HG03439 (cell line): ENCODE measurements at regions not wholly inside any gene's neighbourhood (a gene's known extent, or its start where the extent isn't known, plus 50 kb on each side); places are given as distances from the start of the nearest gene placed in this dataset.
A peak's percentile ranks its signal among the peaks of the same experiment; 100 is the strongest.
"Not testable (repeated sequence)": the region's sequence is repeated elsewhere in the genome, so short reads cannot be mapped to it uniquely, and the experiment has no call there.

ENCODE experiments used
- ATAC-seq: cut with Tn5 transposase; IDR thresholded peaks from one replicate; pipeline ENCODE4 v1.9.1; 2021; ENCODE audit warnings: mild to moderate bottlenecking, moderate library complexity; ENCODE audit not compliant: unreplicated experiment

DNA sequence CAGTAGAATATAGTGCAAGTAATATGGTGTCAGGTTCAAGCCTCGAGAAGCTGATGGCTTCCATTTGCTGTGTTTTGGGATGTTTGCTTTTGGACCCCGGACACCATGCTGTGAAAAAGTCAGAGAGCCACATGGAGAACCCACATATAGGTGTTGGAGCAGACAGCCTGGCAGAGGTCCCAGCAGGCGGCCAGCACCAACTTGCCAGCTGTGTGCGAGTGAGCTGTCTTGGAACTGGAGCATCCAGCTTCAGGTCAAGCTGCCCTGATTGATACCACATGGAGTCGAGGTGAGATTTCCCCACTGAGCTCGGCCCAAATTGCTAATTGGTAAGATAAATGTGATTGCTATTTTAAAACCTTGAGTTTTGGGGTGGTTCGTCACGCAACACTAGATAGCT is 185.7 kb upstream of the TBL1XR1 start:
- ATAC-seq = no peak

DNA sequence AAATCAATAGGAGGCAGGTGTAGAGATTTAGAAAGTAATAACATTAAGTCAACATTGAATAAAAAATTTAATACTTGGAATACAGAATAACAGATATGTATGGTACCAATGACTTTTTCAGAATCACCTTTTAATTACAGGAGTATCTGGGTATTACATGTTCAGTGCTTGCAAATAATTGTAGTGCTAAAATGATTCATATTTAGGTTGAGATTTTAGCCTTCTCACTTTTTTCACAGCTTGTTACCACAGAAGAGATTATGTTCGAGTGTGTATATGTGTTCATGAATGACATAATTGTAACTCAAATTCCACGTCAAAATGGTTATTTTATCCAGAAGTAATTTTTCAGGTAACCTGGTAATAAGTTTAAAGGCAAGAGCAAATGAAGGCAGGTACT is 187.9 kb upstream of the TBL1XR1 start:
- ATAC-seq = no peak

DNA sequence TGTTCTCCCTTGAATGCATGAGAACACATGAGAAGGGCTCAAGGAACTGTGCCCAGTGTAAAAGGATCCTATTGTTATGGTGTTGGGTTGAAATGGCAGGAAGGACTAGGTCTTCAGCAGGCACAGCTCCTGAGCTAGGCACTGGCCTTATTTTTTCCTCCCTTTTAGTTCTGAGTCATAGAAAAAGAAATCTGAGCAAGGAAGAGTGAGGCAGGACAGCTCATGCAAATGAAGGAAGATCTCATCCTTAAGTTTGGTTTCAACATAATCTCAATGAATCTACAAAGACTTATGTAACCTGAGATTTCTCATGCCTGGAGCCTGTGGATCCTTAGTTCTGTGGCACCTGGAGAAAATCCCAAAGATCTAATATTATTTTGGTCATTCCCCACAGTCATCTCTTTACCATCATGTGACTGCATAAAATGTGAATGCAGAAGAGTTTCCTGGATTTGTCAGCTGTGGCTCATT is 188.6 kb upstream of the TBL1XR1 start:
- no peak for ATAC-seq

DNA sequence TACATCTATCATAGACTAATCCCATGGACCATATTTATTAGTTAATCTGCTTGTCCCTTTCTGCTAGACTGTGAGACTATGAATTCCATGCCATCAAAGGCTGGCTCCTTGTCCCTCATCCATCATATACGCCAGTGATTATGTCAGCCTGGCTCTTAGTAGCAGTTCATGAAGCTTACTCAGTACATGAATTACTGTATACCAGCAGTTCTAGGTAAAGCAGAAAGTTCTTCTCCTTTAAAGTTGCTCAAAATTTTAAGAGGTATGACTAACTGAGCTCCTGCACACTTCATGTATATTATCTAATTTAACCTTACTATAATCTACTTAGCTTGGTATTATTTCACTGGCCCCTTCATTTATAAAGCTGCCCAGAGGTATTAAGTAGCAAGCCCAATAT is 190.9 kb upstream of the TBL1XR1 start:
- no peak for ATAC-seq

DNA sequence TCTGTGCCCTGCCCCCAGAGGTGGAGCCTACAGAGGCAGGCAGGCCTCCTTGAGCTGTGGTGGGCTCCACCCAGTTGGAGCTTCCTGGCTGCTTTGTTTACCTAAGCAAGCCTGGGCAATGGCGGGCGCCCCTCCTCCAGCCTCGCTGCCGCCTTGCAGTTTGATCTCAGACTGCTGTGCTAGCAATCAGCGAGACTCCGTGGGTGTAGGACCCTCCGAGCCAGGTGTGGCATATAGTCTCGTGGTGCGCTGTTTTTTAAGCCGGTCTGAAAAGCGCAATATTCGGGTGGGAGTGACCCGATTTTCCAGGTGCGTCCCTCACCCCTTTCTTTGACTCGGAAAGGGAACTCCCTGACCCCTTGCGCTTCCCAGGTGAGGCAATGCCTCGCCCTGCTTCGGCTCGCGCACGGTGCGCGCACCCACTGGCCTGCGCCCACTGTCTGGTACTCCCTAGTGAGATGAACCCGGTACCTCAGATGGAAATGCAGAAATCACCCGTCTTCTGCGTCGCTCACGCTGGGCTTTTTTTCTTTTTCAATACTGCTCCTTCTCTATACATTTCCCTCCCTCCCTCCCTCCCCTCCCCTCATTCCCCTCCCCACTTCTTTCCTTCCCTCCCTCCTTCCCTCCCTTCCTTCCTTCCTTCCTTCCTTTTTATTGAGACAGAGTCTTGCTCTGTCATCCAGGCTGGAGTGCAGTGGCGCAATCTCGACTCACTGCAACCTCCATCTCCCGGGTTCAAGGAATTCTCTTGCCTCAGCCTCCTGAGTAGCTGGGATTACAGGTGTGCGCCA is 197.1 kb upstream of the TBL1XR1 start:
- not testable (repeated sequence) for ATAC-seq

DNA sequence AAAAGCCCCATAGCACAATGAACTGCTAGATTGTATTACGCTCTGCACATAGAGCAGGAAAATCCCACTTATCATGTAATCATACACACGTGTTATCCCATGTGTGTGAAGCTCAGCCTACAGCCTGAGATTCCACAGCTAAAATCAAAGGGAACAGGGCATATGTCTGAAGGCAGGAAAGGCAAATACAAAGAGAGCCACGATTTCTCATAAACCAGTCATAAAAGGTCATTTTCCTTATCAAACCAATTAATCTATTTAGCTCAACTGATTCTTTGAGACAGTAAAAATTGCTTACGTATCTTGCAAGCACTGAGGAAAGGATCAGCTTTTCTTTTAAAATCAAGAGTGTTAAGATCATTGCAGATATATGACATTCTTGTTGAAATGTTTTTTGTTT is 199.5 kb upstream of the TBL1XR1 start:
- no peak for ATAC-seq

DNA sequence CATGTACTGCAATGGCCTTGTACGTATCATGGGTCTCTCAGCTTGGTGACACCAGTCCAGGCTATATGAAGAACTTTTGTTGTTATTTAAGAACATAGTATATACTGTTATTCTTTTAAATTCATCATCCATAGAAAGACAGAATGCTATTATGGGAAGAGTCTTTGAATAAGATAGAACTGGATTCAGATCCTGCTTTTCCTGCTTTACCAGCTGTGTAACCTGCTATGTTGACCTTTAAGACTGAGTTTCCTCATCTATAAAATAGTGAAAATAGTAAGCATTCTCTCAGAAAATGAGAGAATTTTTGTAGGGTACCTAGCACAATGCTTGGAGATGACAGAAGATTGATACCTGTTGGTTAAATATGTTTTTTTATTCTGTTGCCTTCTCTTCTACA is 204.1 kb upstream of the TBL1XR1 start:
- ATAC-seq = no peak

DNA sequence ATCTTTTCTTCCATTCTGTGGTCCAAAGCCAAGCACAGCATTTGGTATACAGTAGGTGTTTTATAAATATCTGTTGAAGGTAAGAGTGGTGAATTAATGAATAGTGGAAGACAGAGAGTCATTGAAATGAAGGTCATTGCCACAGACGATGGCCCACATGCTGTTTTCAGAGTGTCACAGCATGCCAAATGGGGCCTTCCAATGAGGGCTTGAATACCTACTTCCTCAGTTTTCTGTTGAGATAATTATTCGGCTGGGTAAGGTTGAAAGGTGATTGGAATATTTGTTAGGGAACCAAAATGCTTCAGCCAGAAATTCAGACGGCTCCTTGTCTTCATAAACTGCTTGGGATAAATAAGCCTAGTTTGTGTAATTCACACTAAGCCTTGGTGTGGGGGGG is 205.3 kb upstream of the TBL1XR1 start:
- no peak for ATAC-seq

DNA sequence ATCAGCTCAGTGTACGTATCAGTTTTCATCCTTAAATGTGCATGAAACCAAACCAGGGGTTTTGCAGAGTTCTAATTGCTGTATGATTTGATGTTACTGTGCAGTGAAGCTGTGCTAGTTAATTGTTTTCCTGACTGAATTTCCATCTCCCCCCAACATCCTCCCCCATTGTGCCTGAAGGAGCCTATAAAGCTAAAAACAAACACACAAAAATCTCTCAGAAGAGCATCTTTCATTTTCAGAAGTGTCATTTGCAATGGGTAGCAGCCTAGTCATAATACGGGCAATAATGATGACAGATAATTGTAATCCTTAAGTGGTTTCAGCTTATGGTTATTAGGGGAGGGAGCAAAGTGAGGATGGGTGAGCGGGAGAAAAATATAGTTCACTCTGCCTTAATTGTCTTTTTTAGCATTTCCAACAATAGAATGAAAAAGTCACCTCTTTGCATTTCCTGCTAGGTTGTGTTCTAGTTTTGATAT is 207.9 kb upstream of the TBL1XR1 start:
- no peak for ATAC-seq

DNA sequence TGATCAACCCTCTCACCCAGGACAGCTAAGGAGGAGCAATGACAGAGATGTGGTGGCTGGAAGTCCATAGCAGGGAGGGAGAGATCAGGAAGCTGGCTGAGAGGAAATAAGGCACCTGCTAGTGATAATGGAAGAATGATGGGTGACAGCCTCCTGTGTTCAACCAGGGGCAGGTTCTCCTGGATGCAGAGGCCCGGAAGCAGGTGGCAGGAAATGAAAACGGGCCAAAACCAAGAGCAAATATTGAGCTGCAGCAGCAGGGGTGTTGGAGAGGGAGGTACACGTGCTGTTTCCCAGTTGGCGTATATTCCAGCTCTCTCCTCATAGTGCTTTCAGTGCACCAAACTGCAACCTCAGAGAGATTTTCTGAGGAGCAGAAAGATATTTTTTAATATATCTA is 213.4 kb upstream of the TBL1XR1 start:
- ATAC-seq = no peak

DNA sequence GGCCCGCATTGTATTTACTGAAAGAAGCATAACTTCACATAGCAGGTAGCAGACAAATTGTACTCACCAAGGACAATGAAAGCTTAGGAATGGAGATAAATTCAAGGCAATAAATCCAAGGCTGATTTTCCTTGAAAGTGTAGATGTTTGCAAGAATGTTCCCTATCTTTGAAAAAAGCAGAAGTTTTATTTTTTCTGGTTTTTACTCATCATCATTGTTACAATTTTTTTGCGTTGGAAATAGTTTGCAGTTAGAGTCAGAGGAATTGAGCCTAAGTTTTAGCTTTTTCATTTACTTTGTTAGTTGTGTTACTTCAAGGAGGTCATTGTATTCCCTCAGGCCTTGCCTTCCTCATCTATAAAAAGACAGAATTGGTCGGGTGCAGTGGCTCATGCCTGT is 213.9 kb upstream of the TBL1XR1 start:
- no peak for ATAC-seq

DNA sequence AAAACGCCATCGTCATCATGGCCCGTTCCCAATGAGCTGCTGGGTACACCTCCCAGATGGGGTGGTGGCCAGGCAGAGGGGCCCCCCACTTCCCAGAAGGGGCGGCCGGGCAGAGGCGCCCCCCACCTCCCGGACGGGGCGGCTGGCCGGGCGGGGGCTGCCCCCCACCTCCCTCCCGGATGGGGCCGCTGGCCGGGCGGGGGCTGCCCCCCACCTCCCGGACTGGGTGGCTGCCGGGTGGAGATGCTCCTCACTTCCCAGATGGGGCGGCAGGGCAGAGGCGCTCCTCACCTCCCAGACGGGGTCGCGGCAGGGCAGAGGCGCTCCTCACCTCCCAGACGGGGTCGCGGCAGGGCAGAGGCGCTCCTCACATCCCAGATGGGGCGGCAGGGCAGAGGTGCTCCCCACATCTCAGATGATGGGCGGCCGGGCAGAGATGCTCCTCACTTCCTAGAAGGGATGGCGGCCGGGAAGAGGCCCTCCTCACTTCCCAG is 215.4 kb upstream of the TBL1XR1 start:
- not testable (repeated sequence) for ATAC-seq

DNA sequence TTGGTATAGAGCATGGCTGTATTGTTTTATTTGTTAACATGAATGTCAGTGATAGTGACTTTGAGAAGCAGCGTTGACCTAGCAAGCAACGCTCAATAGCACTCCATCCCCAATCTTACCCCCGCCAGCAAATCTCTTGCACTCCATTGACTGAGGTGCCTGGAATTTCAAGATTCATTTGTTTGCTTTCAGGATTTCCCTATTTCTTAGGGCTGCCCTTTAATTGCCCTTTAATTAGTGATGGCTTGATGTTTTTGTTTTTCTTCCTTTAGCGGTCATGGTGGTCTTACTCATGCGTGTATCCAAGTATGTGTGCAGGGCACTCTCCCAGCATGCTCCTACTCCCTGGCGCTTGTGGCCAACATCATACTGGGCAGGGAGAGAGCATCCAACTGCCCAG is 216.8 kb upstream of the TBL1XR1 start:
- no peak for ATAC-seq

DNA sequence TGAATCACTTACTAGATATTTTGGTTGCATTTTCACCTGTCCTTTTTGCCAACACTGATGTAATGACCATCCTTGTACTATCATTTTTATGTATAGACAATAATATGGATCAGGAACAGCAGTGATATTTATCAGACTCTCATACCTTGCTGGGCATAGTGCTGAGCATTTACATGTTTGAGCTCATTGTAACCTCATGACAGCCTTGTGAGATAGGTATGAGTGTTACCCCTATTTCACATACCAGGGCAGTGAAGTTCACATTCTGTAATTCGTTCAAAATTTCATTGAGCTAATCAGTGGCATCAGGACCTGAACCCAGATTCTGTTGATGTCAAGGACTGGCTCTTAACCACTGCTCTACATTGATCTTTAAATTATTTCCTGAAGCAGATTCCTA is 221.5 kb upstream of the TBL1XR1 start:
- no peak for ATAC-seq

DNA sequence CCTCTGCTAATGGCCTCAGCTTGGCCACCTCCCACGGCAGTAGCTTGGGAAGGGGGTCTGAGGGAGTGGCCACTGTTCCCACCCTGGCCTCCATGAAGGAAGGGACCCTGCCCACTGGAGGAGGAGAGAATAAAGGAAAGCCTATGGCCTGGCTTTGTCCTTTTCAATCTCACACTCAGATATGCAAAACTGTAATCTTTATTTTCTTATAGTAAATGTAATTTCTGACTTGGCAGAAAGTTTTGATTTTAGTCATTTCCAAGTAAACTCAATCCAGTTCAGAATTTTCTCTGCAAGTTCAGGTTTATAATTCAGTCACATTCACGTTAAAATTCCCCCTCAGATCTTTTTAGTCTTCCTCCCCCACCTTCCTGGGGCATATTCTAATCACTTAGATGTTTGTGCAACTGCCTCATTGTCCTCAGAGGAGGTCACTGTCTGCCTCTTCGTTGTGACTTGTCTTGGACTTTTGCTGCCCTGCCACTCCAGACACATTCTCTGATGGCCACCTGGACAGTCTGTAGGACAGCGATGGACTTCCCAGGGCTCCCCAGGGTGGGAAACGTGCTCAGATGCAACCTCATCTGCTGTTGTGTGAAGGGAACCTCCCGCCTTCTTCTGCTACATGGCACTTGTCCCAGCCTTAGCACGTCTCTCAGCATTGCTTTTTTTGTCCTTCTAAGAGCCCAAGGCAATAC is 222.8 kb upstream of the TBL1XR1 start:
- peak; percentile 62 for ATAC-seq

DNA sequence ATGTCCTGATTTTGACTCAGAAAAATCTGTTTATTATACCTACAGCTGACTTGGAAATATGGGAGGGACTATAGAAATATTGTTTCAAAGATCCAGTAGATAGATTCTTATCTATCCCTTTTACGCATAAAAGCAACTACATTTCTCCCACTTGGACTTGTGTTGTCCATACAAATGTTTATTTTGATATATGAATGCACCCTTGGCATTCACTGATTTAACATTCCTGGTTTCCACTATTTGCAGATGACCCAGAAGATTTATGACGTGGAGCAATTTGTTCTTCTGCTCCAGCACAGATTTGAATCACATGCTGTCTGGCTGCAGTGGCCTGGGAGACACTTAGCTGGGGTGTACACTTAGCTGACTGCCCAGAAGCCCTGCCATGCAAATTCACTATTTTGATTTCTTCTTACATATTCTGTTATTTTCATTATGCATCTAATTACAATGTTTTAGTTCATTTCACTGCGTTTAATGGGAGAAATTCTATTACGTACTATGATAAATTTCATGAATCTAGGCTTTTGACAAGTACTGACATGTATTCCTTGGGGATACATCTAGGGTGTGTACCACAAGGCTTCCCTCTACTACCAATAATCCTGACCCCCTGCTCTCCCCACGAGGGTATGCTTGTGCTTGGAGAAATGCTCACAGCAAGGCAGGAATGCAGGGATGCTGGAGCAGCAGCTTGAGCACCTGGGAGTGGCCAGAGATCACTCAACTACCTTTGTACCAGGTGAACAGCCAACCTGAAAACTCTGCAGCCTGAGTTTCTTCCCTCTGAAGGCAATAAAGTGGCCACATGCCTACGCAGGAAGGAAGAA is 223.6 kb upstream of the TBL1XR1 start:
- ATAC-seq = no peak

DNA sequence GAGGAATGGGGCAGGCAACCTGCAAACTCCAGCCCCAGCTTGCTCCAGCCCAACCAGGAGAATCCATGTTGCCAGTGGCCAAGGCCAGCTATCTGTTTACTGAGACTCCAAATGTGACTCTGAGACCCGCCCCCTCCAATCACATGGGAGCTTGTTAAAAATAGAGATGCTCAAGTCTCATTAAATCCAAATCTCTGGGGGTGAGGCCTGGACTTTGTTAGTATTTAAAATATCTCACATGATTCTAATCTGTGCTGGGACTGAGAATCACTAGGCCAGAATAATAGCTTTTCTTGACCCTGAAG is 224.2 kb upstream of the TBL1XR1 start:
- no peak for ATAC-seq

DNA sequence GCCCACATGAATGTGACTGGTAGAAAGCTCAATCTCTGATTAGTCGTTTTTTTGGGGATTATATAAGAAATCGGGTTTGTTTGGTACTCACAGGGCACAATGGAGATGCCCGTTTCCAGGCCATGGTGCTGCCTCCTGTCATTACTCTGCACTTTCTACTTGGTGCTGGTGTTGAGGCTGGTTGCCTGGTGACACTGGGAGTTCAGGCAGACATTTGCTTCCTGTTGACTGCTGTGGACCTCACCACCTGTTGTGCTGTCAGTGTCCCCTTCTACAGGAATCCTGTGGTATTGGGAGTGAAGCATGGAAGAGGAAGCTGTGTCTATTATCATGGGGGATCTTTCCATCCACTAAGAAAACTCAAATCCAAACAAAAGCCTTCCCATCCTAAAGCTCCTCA is 227.2 kb upstream of the TBL1XR1 start:
- ATAC-seq = no peak

DNA sequence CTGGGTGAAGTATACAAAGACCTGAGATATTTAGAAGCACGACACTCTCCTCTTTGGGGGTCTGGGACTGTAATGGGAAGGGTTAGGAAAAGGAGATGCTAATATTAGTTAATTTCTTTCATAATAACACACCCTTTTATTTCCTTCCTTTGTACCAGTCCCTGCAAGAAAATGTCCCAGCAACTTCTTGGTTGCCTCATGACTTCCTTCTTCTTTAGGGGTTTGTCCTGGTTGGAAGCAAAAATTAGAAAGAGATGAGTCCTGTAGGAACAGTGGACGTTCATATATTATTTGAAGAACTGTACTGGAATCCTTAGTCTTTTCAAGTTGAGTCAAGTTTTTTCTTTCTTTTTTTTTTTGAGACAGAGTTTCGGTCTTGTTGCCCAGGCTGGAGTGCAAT is 227.8 kb upstream of the TBL1XR1 start:
- ATAC-seq = no peak

DNA sequence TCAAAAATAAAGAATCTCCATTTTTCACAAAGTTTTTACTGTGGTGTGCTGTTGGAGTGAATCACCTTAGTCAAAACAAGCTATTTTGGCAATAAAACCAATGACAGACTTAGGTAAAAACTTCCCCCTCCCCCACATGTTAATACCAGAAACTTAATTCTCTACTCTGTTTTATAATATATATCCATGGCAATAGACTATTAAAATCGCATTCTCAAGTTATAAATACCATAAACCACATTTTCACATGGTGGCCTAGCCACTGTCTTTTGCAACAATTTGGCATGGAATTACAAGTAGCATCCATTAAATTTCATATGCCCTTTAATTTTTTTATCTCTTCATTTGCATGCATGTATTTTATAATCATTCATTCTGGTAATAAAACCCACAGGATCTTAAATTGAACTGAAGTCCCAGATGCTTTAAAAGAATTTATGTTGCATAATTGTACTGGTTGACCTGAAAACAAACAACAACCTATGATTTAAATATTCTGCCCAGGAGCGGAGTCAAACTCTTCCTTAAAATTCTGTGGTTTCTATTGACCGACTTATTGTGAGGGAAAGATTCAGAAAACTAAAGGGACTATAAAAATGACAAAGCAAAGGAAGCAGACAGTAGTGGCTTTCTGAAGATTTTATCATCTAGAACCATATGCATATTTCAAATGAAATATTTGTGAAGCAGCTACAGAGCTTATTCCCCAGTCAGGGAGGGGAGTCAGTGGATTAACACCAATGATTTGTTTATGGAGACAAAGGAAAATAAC is 229.0 kb upstream of the TBL1XR1 start:
- ATAC-seq = no peak
